NCI-H1436 treated with DMSO at 0.1 percent for 48 hours (cell line): ENCODE measurements at regions not wholly inside any gene's neighbourhood (a gene's known extent, or its start where the extent isn't known, plus 50 kb on each side); places are given as distances from the start of the nearest gene placed in this dataset.
"Not testable (repeated sequence)": the region's sequence is repeated elsewhere in the genome, so short reads cannot be mapped to it uniquely, and the experiment has no call there.

Source experiments
- DNase-seq: peaks from one replicate; lab custom pipeline; 2025; lab: John Stamatoyannopoulos, UW

DNA sequence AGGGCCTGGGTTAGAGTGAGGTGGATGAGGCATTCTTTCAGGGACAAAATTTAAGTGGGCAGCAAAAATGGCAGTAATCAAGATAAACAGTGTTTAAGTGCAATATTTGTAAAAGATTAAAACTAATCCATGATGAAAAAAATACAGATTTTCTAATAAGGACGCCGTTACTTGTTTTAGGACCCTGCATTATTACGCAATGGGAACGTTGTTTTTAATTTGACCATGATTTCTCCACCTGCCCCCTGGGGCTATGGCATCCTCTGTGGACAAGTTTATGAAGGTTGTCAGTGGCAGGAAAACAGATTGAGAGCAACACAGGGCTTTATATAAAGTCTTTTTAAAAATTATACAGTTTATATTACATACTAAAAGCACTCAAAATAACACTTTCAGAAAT, 380.6 kb upstream of the PHF14 start:
- no peak for DNase-seq

DNA sequence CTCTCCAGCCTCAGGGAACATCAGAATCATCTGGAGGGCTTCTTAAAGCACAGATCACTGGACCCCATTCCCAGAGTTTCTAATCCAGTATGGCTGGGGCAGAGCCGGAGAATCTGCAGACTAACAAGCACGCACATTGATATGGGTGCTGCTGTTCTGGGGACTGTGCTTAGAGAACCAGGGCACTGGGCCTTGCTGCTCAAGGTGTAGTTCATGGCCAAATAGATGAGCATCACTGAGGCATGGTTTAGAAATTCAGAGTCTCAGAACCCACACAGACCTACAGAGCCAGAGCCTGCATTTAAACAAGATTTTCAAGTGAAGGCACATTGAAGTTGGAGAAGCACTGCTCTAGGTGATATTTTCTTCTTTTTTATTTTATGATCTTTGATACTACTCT, 376.8 kb upstream of the PHF14 start:
- no peak for DNase-seq

DNA sequence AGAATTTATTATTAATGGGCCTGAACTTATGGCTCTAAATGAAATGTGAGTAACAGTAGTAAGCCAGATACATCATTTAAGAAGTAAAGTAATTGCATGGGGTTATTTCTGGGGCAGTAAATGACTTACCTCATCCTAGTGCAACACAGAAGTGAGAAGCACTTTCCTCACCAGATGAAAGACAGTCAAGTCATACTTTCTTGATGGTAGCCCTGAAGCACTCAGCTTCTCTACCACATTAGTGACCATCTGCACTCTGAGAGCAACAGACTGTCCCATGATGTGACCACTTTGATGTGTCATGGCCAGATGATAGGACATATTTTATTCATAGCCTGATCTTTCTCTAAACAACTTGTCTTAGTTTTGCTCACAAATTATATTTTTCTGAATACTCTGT, 369.5 kb upstream of the PHF14 start:
- DNase-seq: no peak

DNA sequence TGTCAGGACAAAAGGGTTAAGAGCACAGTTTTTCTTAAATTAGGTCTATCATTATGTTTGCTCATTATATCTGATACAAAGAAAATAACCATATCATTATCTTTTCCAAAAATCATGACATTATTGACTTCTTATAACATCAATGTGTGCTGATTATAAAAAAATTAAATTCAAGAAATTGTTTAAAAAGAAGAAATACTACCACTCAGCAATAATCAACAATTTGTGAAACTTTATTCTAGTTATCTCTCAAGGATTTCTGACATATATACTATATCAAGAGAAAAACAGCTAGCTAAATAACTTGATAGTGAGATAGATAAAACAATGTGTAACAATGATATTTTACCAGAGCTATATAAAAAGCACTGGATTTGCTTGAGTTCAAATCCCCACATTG, 360.7 kb upstream of the PHF14 start:
- DNase-seq: no peak

DNA sequence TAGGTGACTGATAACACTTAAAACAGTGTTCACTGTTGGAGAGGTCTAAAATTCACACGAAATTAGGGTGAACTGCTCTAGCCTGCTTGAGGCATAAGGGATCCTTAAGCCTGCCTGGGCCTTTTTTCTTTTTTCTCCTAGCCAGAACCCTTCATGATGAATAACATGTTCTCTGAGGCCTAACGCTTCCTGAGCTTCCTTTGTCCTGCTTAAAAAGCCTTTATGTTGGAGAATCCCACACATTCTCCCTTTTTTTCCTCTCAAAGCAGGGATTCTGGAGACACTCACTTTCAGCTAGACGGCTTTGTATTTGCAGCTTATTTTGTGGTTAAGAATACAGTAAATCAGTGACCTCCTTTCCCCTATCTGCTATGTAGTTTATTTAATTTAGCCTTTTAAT, 354.7 kb upstream of the PHF14 start:
- DNase-seq: no peak

DNA sequence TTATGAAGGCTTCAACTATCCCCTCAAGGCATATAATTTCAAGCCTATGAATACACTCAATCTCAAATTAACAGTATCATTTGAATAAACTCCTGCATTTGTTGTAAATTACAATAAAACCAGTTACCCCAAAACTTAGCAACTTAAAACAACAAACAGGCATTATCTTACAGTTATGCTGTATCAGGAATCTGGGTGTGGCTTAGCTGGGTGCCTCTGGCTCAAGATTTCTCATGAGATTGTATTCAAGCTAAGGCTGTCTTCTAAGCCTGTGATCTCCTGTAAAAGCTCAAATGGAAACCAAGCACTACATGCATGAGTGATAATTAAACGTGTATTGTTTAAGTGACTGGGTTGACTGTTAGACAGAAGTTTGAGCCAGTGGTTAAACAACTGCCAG, 341.0 kb upstream of the PHF14 start:
- no peak for DNase-seq

DNA sequence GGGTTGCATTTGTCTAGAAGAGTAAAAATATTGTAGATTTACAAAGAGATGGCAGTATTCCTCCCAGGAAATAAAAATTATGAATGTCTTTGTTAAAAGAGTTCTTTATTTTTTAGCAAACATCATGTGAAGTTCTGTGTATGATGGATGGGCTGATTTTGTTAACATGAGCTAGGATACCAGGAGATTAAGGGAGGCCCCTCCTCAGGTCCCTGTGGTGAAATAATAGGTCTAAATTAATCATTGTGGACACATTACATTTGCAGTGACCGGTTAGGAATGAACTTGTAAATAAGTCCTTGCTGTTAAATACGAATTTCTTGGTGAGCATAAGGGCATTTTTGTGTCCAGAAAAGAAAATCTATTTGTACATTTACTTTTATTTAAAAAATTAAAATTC, 339.4 kb upstream of the PHF14 start:
- DNase-seq: no peak

DNA sequence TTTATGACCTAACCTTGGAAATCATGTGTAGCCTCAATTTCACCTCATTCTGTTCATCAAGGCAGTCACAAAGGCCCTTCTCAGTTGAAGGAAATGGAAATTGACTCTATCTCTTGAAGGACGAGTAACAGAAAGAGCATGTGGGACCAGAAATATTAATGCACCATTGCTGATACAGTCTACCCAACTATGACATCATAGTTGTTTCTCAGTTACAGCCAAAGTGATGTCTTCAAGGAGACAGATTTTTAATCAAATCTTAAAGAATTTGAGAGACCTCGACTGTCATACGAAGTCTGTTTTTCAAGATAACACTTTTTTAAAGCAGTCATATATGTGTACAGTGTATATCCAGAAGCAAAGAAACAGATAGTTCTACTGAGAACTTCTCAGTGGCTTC, 335.7 kb upstream of the PHF14 start:
- DNase-seq: no peak

DNA sequence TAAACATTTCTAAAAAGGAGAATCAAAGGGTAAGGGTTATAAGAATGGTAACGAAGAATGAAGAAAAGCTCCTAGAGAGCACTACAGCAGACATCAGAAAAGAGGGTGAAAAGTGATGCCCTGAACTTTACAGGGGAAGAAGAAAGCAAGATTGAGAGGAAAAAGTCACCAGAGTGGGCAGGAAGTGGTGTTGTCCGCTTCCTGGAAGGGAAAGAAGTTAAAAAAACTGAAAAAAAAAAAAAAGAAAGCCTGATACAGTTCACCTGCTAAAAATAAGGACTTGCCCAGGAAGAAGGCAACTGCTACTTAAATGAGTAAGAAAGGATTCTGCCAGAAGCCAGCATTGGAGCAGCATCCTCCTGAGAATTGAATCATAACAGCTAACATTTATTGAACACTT, 330.1 kb upstream of the PHF14 start:
- no peak for DNase-seq

DNA sequence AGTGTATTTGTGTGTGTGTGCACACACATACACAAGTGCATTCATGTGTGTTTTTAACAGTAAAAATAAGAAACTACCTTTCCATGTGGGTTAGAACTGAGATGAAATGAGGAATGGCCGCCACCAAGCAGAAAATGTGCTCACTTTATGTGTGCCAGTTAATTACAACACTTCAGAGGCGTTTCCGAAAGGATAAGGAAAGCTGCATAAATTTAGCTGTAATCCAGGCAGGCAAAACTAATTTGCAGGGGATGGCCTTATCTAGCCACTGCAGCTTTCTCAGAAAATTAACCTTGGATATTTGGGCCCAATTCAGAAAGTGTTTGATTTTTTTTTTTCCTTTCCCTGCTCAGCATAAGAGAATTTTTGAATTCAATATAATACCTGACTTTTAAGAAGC, 328.8 kb upstream of the PHF14 start:
- DNase-seq: no peak

DNA sequence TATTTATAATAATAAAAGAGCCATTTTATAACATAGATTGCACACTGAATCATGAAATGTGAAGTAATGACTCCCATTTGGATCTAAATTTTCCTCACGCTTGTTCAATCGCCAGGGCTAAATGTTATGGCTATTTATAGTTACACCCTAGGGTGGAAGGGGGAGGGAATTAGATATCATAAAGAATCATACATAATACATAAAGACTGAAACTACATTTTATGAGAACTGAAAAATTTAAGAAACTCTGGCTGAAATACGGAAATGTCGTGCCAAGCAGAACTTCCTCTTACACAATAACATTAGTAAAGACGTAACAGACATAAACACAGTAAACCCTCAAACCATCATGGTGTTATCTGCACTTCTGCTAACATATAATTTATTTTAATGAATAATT, 327.5 kb upstream of the PHF14 start:
- no peak for DNase-seq

DNA sequence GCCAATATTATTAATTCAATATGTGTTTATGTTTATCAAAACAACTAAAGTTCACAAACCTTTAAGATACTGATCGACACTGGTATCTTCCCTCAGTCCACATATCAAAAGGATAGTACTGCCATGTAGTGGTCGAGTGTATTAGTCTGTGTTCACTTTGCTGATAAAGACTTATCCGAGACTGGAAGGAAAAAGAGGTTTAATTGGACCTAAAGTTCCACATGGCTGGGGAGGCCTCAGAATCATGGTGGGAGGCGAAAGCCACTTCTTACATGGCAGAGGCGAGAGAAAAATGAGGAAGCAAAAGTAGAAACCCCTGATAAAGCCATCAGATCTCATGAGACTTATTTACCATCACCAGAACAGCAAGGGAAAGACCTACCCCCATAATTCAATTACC, 325.4 kb upstream of the PHF14 start:
- no peak for DNase-seq

DNA sequence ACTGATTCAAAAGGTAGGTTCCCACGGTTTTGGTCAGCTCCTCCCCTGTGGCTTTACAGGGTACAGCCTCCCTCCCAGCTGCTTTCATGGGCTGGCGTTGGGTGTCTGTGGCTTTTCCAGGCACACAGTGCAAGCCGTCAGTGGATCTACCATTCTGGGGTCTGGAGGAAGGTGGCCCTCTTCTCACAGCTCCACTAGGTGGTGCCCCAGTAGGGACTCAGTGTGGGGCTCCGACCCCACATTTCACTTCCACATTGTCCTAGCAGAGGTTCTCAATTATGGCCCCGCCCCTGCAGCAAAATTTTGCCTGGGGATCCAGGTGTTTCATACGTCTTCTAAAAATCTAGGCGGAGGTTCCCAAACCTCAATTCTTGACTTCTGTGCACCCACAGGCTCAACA, 324.6 kb upstream of the PHF14 start:
- not testable (repeated sequence) for DNase-seq

DNA sequence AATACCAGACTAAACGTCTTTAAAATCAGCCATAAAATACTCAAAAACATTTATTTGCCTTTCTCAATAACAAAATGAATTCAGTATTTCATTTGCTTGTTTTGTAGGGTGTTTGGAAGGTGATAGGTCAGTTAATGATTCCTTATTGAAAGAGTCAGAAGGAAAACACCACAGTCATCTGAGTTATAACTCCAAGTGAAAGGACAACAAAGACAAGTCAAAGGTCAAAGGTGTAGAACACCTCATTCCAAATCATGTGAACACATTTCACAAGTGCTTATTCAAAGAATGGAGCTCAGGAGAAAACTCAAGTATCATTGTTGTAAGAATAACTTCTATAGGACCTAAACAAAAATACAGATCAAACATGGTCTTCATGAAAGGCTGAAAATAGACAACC, 318.6 kb upstream of the PHF14 start:
- no peak for DNase-seq

DNA sequence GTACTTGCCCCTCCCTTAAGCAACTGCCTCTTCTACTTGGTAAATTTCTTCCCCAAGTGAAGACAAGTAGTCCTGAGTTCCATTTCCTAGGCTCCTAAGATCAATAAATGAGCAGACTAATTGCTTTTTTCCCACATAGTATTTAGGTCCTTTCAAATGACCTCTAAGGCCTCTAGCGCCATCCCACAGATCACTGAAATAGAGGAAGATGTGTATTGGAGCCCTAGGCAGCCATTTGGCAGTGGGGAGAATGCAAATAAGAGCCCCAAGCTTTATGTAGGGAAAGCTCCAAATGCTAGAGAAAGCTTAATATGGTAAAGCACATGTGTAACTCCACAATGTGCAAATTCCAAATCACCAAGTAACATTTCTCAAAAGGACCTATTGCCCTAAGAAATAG, 316.5 kb upstream of the PHF14 start:
- no peak for DNase-seq

DNA sequence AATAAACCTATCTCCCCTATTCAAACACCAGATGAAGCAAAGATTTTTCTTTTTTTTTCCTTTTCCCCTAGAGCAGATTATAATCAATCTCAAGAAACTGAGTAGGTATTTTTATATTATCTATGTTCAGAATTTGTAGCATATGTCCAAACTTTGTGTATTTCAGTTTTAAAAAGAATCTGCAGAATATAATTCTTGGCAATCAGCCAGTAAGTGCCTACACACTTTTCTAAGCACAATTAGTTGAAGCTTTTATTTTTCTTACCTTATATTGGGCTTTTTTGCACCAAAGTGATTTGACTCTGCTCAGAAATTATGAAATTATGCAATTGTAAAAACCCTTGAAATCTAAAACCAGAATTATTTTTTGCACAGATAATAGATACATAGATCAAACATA, 315.8 kb upstream of the PHF14 start:
- no peak for DNase-seq

DNA sequence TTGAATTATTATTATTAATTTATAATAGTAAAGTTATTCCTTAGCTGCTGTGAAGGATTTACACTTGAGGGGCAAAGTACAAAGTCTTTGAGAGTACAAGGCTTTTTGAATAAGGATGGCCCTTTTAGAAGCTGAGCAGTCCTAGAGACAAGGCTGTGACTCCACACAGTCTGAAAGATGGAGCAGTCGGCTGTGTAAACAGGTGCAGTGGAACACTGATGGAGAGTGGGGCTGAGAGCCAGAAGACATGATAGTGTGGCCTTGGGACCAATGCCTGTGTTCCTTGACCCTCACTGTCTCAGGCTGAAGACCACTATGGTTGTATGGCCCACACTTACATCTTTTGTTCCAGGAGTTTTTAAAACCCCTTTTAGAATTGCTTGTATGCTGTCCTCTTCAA, 311.2 kb upstream of the PHF14 start:
- no peak for DNase-seq

DNA sequence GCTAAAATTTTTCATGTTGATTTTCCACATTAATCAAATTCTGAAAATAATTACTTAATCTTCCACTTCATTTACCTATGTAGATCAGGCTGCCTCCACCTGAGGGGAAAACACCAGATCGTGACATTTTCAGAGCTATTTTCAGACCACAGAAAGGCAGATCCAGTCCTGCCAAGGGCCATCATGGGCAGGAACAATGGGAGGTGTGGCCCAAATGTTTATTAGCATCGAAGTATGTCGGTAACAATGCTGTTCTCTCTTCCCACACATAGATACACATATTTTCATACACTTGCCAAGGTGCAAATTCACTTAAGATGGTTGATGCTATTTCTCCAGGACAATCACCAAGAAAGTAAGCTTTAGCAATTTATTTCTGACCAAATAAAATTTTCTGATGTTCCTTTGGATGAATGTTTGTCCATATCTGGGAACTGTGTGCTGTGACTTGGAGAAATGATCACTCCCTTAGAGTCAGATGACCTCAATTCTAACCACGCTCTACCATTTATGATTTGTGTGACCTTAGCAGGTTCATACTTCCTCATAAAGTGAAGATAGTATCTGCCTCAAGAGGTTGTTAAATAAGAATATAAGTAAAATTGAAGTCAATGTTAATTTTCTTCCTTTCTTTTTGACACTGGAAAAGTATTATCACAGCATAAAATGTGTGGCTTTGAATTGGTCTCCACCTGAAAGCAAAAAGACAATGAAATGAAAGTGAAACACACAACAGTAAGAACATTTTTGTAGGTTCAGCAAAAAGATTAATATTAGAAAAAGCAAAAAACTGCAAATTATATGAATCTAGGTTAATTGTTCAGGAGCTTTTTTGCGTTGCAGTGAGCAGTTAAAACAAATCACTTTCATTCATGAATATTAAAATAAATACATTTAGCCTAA, 310.4 kb upstream of the PHF14 start:
- no peak for DNase-seq

DNA sequence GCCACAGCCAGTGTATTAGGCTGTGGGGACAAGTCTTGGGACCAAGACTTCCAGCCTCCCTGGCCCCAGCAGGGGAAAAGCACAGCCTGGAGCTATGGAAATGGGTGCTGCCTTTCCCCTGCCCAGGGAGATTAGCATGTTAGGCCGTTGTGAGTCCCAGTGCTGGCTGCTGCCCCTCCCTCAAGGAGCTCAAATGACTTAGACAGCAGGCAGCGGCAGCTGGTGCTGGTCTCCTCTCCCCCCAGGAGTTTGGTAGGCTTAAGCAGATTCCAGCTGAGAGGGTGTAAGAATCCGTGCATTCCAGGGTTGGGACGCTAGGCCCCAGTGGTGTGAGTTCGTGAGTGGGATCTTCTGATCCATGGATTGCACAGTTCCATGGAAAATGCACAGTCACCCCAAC, 301.5 kb upstream of the PHF14 start:
- no peak for DNase-seq

DNA sequence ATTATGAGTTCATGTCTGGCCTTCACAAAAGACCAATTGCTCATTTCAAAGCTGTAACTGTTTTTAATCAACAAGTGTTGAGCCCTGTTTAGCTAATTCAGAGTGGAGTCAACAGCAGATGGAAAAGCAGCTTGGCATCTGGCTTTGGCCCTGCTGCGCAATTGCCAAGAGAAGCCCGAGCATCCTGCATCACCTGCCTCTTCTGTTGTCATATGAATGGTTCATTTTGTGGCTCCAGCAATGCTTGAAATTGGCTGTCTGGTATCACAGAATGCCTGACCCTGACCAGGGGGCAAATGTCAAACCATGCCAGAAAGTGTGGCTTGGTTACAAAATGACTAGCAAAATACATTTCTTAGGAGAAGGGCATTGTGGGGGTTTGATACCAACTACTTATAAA, 296.5 kb upstream of the PHF14 start:
- DNase-seq: no peak

DNA sequence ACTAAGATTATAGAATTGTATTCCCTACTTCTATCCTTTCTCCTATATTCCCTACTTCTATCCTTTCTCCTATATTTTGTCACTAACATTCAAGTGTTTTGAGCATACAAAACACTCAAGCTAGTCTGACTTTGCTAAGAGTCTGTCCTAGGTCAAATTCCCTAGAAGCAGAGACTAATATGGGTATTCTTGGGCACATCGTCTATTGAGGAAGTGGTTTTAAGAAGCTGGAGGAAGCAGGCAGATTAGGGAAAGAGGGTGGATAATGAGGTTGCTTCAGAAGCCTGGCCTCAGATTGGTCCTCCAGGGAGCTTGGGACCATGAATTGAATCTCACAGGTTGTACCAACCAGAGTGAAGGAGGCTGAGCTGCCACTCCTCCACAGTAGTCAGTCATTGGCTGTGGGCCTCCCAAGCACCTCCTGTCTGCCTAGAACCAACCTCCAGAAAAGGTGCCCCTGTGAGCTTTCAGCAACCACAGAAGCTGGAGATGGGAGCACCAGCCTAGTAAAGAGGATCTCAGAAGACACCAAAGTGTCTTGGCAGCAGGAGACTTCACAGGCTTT, 295.9 kb upstream of the PHF14 start:
- no peak for DNase-seq

DNA sequence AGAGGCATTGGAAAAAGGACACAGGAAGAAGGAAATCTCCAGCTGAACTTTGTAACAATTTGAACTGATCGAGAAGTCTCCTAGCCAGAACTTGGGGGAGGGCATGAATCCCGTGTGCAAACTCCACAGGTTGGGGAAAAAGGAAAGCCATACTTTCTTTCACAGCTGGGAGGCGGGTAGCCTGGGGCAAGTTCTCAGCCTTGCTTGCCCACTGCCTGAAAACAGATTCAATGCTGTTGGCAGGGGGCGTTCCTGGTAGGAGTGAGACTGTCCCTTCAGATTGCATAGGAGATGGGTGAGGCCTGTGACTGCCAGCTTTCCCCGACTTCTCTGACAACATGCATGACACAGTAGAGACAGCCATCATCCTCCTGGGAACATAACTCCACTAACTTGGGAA, 289.1 kb upstream of the PHF14 start:
- DNase-seq: no peak

DNA sequence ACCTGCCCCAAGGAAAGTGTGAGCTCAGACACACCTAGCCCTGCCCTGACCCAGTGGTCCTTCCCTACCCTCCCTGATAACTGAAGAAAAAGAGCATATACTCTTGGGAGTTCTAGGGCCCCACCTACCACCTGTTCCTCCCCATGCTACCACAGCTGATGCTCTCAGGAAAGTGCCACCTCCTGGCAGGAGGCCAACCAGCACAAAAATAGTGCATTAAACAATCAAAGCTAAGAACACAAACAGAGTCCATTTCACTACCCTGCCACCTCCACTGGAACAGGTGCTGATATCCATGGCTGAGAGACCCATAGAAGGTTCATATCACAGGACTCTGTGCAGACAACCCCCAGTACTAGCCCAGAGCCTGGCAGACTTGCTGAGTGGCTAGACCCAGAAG, 288.6 kb upstream of the PHF14 start:
- DNase-seq: peak; percentile 22

DNA sequence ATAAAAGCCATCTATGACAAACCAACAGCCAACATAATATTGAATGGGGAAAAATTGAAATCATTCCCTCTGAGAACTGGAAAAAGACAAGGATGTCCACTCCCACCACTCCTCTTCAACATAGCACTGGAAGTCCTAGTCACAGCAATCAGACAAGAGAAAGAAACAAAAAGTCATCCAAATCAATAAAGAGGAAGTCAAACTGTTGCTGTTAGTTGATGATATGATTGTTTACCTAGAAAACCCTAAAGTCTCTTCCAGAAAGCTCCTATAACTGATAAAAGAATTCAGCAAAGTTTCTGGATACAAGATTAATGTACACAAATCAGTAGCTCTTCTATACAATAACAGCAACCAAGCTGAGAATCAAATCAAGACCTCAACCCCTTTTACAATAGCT, 285.1 kb upstream of the PHF14 start:
- DNase-seq: no peak
